ENCODE measurements at regions not wholly inside any gene's neighbourhood (a gene's known extent, or its start where the extent isn't known, plus 50 kb on each side); places are given as distances from the start of the nearest gene placed in this dataset.
A peak's percentile ranks its signal among the peaks of the same experiment; 100 is the strongest.

GRCh38 chr2:200747668-200748618 is 63.8 kb upstream of the BZW1 start (continued):
- TF ChIP-seq ZXDC (CRISPR knock-in tag; IDR thresholded peaks at IDR 0.05) (0 out of 2 replicates have a peak, but pooled peaks have one; percentile 65), CTCF (CRISPR knock-in tag; IDR thresholded peaks at IDR 0.05) (no peak), RERE (CRISPR knock-in tag; IDR thresholded peaks at IDR 0.05; ENCODE audit: low read depth) (peak; percentile 98), SAFB2 (CRISPR knock-in tag; IDR thresholded peaks at IDR 0.05; ENCODE audit: borderline replicate concordance, low read depth) (peak; percentile 60; the same call in 1 of the 2 replicates), ZNF574 (CRISPR knock-in tag; IDR thresholded peaks at IDR 0.05) (peak; percentile 71), REPIN1 (CRISPR knock-in tag; IDR thresholded peaks at IDR 0.05; ENCODE audit: borderline replicate concordance, low read depth) (peak; percentile 56; the same call in 1 of the 2 replicates), ATF5 (CRISPR knock-in tag; IDR thresholded peaks at IDR 0.05; ENCODE audit: low read depth) (no peak), ZNF616 (CRISPR knock-in tag; IDR thresholded peaks at IDR 0.05; ENCODE audit: low read depth) (0 out of 2 replicates have a peak, but pooled peaks have one; percentile 28), ATF2 (CRISPR knock-in tag; IDR thresholded peaks at IDR 0.05) (peak; percentile 70; the same call in 1 of the 2 replicates), ZNF510 (CRISPR knock-in tag; IDR thresholded peaks at IDR 0.05; ENCODE audit: low read depth) (peak; percentile 44; the same call in 1 of the 2 replicates), CBX1 (IDR thresholded peaks at IDR 0.05; ENCODE audit: low read depth) (no peak)

All from HepG2 (cell line).